ENCODE measurements at regions not wholly inside any gene's neighbourhood (a gene's known extent, or its start where the extent isn't known, plus 50 kb on each side); places are given as distances from the start of the nearest gene placed in this dataset.

- intact Hi-C loops (cut with DNase I): no loop called here
- WGBS, 2 donors: 89 to 95% methylated on average over 7 of the region's 7 CpGs
These were observed 341.3 kb upstream of the CFAP20DC start for GRCh38 chr3:59391131-59391530.

GRCh38 chr3:59388555-59389270 lies 338.9 kb upstream of the CFAP20DC start:
- Histone ChIP-seq H3K36me3 (no peaks in the 10 kb centered on the region), H3K9me3 (no peaks in the 10 kb centered on the region), H3K27me3 (no peaks in the 10 kb centered on the region), H3K4me3 (no peak overlapping the region), H3K4me1 (no peaks in the 10 kb centered on the region), H3K27ac (no peak overlapping the region)
- intact Hi-C loops (cut with DNase I): no loop called here
- TF ChIP-seq POLR2AphosphoS5 (IDR thresholded peaks at IDR 0.05): no peak
- no peak for TF ChIP-seq POLR2A (IDR thresholded peaks at IDR 0.05)
- no peak for TF ChIP-seq CTCF (IDR thresholded peaks at IDR 0.05)
- no peak for TF ChIP-seq EP300 (IDR thresholded peaks at IDR 0.05)
- 64 to 76% methylated on average over 3 of the region's 3 CpGs for WGBS, 2 donors
- DNase-seq: no peak

More at GRCh38 chr3:59391131-59391530, 341.3 kb upstream of the CFAP20DC start:
- Histone ChIP-seq H3K4me3 (no peak overlapping the region), H3K36me3 (no peaks in the 10 kb centered on the region), H3K27ac (no peak overlapping the region), H3K9me3 (no peaks in the 10 kb centered on the region), H3K4me1 (no peaks in the 10 kb centered on the region), H3K27me3 (no peaks in the 10 kb centered on the region)
- no peak for DNase-seq
- TF ChIP-seq EP300 (IDR thresholded peaks at IDR 0.05) (no peak), CTCF (IDR thresholded peaks at IDR 0.05) (no peak), POLR2A (IDR thresholded peaks at IDR 0.05) (no peak), POLR2AphosphoS5 (IDR thresholded peaks at IDR 0.05) (no peak)

GRCh38 chr3:59386165-59386564 lies 336.3 kb upstream of the CFAP20DC start:
- H3K27ac ChIP-seq: no peak overlapping the region
- WGBS, 2 donors: 79 to 85% methylated on average over 5 of the region's 5 CpGs
- no peaks in the 10 kb centered on the region for H3K36me3 ChIP-seq
- intact Hi-C loops (cut with DNase I): no loop called here
- DNase-seq: no peak
- no peaks in the 10 kb centered on the region for H3K9me3 ChIP-seq
- H3K4me3 ChIP-seq: no peak overlapping the region
- H3K4me1 ChIP-seq: no peaks in the 10 kb centered on the region
- TF ChIP-seq POLR2AphosphoS5 (IDR thresholded peaks at IDR 0.05) (no peak), POLR2A (IDR thresholded peaks at IDR 0.05) (no peak), CTCF (IDR thresholded peaks at IDR 0.05) (no peak), EP300 (IDR thresholded peaks at IDR 0.05) (no peak)
- H3K27me3 ChIP-seq: no peaks in the 10 kb centered on the region

- no peak for DNase-seq
These were observed 335.7 kb upstream of the CFAP20DC start for GRCh38 chr3:59385547-59385946.

More at GRCh38 chr3:59385547-59385946, 335.7 kb upstream of the CFAP20DC start:
- Histone ChIP-seq H3K4me1 (no peaks in the 10 kb centered on the region), H3K9me3 (no peaks in the 10 kb centered on the region), H3K36me3 (no peaks in the 10 kb centered on the region), H3K27me3 (no peaks in the 10 kb centered on the region), H3K4me3 (no peak overlapping the region), H3K27ac (no peak overlapping the region)
- no peak for TF ChIP-seq EP300 (IDR thresholded peaks at IDR 0.05)
- TF ChIP-seq POLR2AphosphoS5 (IDR thresholded peaks at IDR 0.05): no peak
- no peak for TF ChIP-seq POLR2A (IDR thresholded peaks at IDR 0.05)
- no peak for TF ChIP-seq CTCF (IDR thresholded peaks at IDR 0.05)
- whole genome bisulfite sequencing, 2 donors: 76 to 92% methylated on average over 7 of the region's 7 CpGs
- intact Hi-C loops (cut with DNase I): no loop called here

All from sigmoid colon (tissue), 6 donors.